GM18870 (cell line): ENCODE measurements at regions not wholly inside any gene's neighbourhood (a gene's known extent, or its start where the extent isn't known, plus 50 kb on each side); places are given as distances from the start of the nearest gene placed in this dataset.

Experiments used
- ATAC-seq: cut with Tn5 transposase; IDR thresholded peaks from one replicate; pipeline ENCODE4 v1.9.1; 2021; ENCODE audit warnings: moderate library complexity; ENCODE audit not compliant: unreplicated experiment

GRCh38 chr15:85847031-85847430 lies 52.3 kb upstream of the KLHL25 start:
- no peak for ATAC-seq

GRCh38 chr15:85849946-85850345 lies 55.2 kb upstream of the KLHL25 start:
- ATAC-seq = no peak

GRCh38 chr15:85852969-85853368 lies 58.2 kb upstream of the KLHL25 start:
- no peak for ATAC-seq

- ATAC-seq = peak; percentile 65
Observed at GRCh38 chr15:85854345-85855097, 59.8 kb upstream of the KLHL25 start.

GRCh38 chr15:85858586-85859375 lies 64.1 kb upstream of the KLHL25 start:
- peak; percentile 89 for ATAC-seq

GRCh38 chr15:85859671-85860070 lies 64.9 kb upstream of the KLHL25 start:
- no peak for ATAC-seq

- no peak for ATAC-seq
Observed at GRCh38 chr15:85860394-85861161, 65.9 kb upstream of the KLHL25 start.

- no peak for ATAC-seq
Observed at GRCh38 chr15:85865070-85865684, 70.5 kb upstream of the KLHL25 start.

- ATAC-seq = no peak
Observed at GRCh38 chr15:85867250-85867649, 72.5 kb upstream of the KLHL25 start.

- ATAC-seq = no peak
Observed at GRCh38 chr15:85869124-85869523, 74.4 kb upstream of the KLHL25 start.

- no peak for ATAC-seq
Observed at GRCh38 chr15:85870216-85871014, 75.7 kb upstream of the KLHL25 start.

- no peak for ATAC-seq
Observed at GRCh38 chr15:85871545-85871944, 76.8 kb upstream of the KLHL25 start.

GRCh38 chr15:85872125-85872524 lies 77.4 kb upstream of the KLHL25 start:
- ATAC-seq = no peak

- ATAC-seq = no peak
Observed at GRCh38 chr15:85874236-85874635, 79.5 kb upstream of the KLHL25 start.

GRCh38 chr15:85875756-85876155 lies 81.0 kb upstream of the KLHL25 start:
- no peak for ATAC-seq

GRCh38 chr15:85878828-85879225 lies 84.1 kb upstream of the KLHL25 start:
- no peak for ATAC-seq

GRCh38 chr15:85879334-85880163 lies 84.8 kb upstream of the KLHL25 start:
- ATAC-seq = no peak

- no peak for ATAC-seq
Observed at GRCh38 chr15:85880501-85881190, 85.9 kb upstream of the KLHL25 start.

GRCh38 chr15:85886309-85886811 lies 91.6 kb upstream of the KLHL25 start:
- ATAC-seq = no peak
